ENCODE measurements at regions not wholly inside any gene's neighbourhood (a gene's known extent, or its start where the extent isn't known, plus 50 kb on each side); places are given as distances from the start of the nearest gene placed in this dataset.

- Mint-ChIP-seq H3K4me1 (ENCODE audit: low read depth) (no peaks in the 10 kb centered on the region), H3K4me3 (no peak overlapping the region), H3K9me3 (peaks cover 26% of the 10 kb centered on the region), H3K27me3 (ENCODE audit: low read depth) (no peaks in the 10 kb centered on the region), H3K36me3 (ENCODE audit: insufficient read depth) (no peaks in the 10 kb centered on the region)
- ATAC-seq: no peak
- no peak for DNase-seq
These were observed 327.9 kb upstream of the SYT4 start for GRCh38 chr18:43605224-43605623.

- Mint-ChIP-seq H3K9me3 (peaks cover 26% of the 10 kb centered on the region), H3K36me3 (ENCODE audit: insufficient read depth) (no peaks in the 10 kb centered on the region), H3K4me1 (ENCODE audit: low read depth) (no peaks in the 10 kb centered on the region), H3K27me3 (ENCODE audit: low read depth) (no peaks in the 10 kb centered on the region), H3K4me3 (no peak overlapping the region)
- no peak for DNase-seq
- no peak for ATAC-seq
These were observed 329.5 kb upstream of the SYT4 start for GRCh38 chr18:43606795-43607194.

- ATAC-seq: no peak
- Mint-ChIP-seq H3K4me3 (no peak overlapping the region), H3K9me3 (no peaks in the 10 kb centered on the region), H3K36me3 (ENCODE audit: insufficient read depth) (no peaks in the 10 kb centered on the region), H3K27me3 (ENCODE audit: low read depth) (no peaks in the 10 kb centered on the region), H3K4me1 (ENCODE audit: low read depth) (no peaks in the 10 kb centered on the region)
- DNase-seq: no peak
These were observed 343.6 kb upstream of the SYT4 start for GRCh38 chr18:43620936-43621335.

- Mint-ChIP-seq H3K4me3 (no peak overlapping the region), H3K9me3 (no peaks in the 10 kb centered on the region), H3K4me1 (ENCODE audit: low read depth) (no peaks in the 10 kb centered on the region), H3K36me3 (ENCODE audit: insufficient read depth) (no peaks in the 10 kb centered on the region), H3K27me3 (ENCODE audit: low read depth) (no peaks in the 10 kb centered on the region)
- ATAC-seq (no peak), DNase-seq (no peak)
These were observed 344.7 kb upstream of the SYT4 start for GRCh38 chr18:43622024-43622423.

GRCh38 chr18:43625582-43625981 is 348.3 kb upstream of the SYT4 start:
- Mint-ChIP-seq H3K4me1 (ENCODE audit: low read depth) (no peaks in the 10 kb centered on the region), H3K36me3 (ENCODE audit: insufficient read depth) (no peaks in the 10 kb centered on the region), H3K9me3 (no peaks in the 10 kb centered on the region), H3K4me3 (no peak overlapping the region), H3K27me3 (ENCODE audit: low read depth) (no peaks in the 10 kb centered on the region)
- no peak for ATAC-seq
- DNase-seq: no peak

- Mint-ChIP-seq H3K4me3 (no peak overlapping the region), H3K9me3 (no peaks in the 10 kb centered on the region), H3K27me3 (ENCODE audit: low read depth) (no peaks in the 10 kb centered on the region), H3K4me1 (ENCODE audit: low read depth) (no peaks in the 10 kb centered on the region), H3K36me3 (ENCODE audit: insufficient read depth) (no peaks in the 10 kb centered on the region)
- DNase-seq (no peak), ATAC-seq (no peak)
These were observed 350.7 kb upstream of the SYT4 start for GRCh38 chr18:43627848-43628530.

- no peak for DNase-seq
- Mint-ChIP-seq H3K4me3 (no peak overlapping the region), H3K9me3 (no peaks in the 10 kb centered on the region), H3K4me1 (ENCODE audit: low read depth) (no peaks in the 10 kb centered on the region), H3K27me3 (ENCODE audit: low read depth) (no peaks in the 10 kb centered on the region), H3K36me3 (ENCODE audit: insufficient read depth) (no peaks in the 10 kb centered on the region)
- ATAC-seq: no peak
These were observed 357.7 kb upstream of the SYT4 start for GRCh38 chr18:43634994-43635393.

- H3K9me3 Mint-ChIP-seq: no peaks in the 10 kb centered on the region
- H3K4me1 Mint-ChIP-seq (ENCODE audit: low read depth): no peaks in the 10 kb centered on the region
- H3K4me3 Mint-ChIP-seq: no peak overlapping the region
These were observed 358.1 kb upstream of the SYT4 start for GRCh38 chr18:43635397-43635796.

GRCh38 chr18:43642727-43643330 is 365.5 kb upstream of the SYT4 start:
- Mint-ChIP-seq H3K4me3 (no peak overlapping the region), H3K4me1 (ENCODE audit: low read depth) (no peaks in the 10 kb centered on the region), H3K9me3 (peaks cover 4% of the 10 kb centered on the region), H3K36me3 (ENCODE audit: insufficient read depth) (no peaks in the 10 kb centered on the region), H3K27me3 (ENCODE audit: low read depth) (no peaks in the 10 kb centered on the region)
- DNase-seq (no peak), ATAC-seq (no peak)

More at GRCh38 chr18:43635397-43635796, 358.1 kb upstream of the SYT4 start:
- Mint-ChIP-seq H3K27me3 (ENCODE audit: low read depth) (no peaks in the 10 kb centered on the region), H3K36me3 (ENCODE audit: insufficient read depth) (no peaks in the 10 kb centered on the region)
- DNase-seq (no peak), ATAC-seq (no peak)

GRCh38 chr18:43648002-43648401 is 370.7 kb upstream of the SYT4 start:
- no peaks in the 10 kb centered on the region for H3K4me1 Mint-ChIP-seq (ENCODE audit: low read depth)
- H3K4me3 Mint-ChIP-seq: no peak overlapping the region

GRCh38 chr18:43649649-43650357 is 372.5 kb upstream of the SYT4 start:
- no peaks in the 10 kb centered on the region for H3K4me1 Mint-ChIP-seq (ENCODE audit: low read depth)
- peaks cover 16% of the 10 kb centered on the region for H3K9me3 Mint-ChIP-seq
- ATAC-seq (no peak), DNase-seq (no peak)
- H3K4me3 Mint-ChIP-seq: no peak overlapping the region
- H3K36me3 Mint-ChIP-seq (ENCODE audit: insufficient read depth): no peaks in the 10 kb centered on the region
- no peaks in the 10 kb centered on the region for H3K27me3 Mint-ChIP-seq (ENCODE audit: low read depth)

More at GRCh38 chr18:43648002-43648401, 370.7 kb upstream of the SYT4 start:
- no peaks in the 10 kb centered on the region for H3K36me3 Mint-ChIP-seq (ENCODE audit: insufficient read depth)
- no peak for DNase-seq
- no peaks in the 10 kb centered on the region for H3K27me3 Mint-ChIP-seq (ENCODE audit: low read depth)
- H3K9me3 Mint-ChIP-seq: peaks cover 15% of the 10 kb centered on the region
- no peak for ATAC-seq

- no peaks in the 10 kb centered on the region for H3K4me1 Mint-ChIP-seq (ENCODE audit: low read depth)
- no peak overlapping the region for H3K4me3 Mint-ChIP-seq
- H3K36me3 Mint-ChIP-seq (ENCODE audit: insufficient read depth): no peaks in the 10 kb centered on the region
- H3K9me3 Mint-ChIP-seq: peaks cover 18% of the 10 kb centered on the region
- no peaks in the 10 kb centered on the region for H3K27me3 Mint-ChIP-seq (ENCODE audit: low read depth)
- DNase-seq (no peak), ATAC-seq (no peak)
These were observed 373.1 kb upstream of the SYT4 start for GRCh38 chr18:43650426-43650825.

- DNase-seq (no peak), ATAC-seq (no peak)
- Mint-ChIP-seq H3K4me1 (ENCODE audit: low read depth) (no peaks in the 10 kb centered on the region), H3K36me3 (ENCODE audit: insufficient read depth) (no peaks in the 10 kb centered on the region), H3K27me3 (ENCODE audit: low read depth) (no peaks in the 10 kb centered on the region), H3K9me3 (peaks cover 18% of the 10 kb centered on the region), H3K4me3 (no peak overlapping the region)
These were observed 373.8 kb upstream of the SYT4 start for GRCh38 chr18:43651057-43651456.

GRCh38 chr18:43656547-43656946 is 379.3 kb upstream of the SYT4 start:
- no peaks in the 10 kb centered on the region for H3K36me3 Mint-ChIP-seq (ENCODE audit: insufficient read depth)
- no peak for ATAC-seq

GRCh38 chr18:43661570-43661969 is 384.3 kb upstream of the SYT4 start:
- DNase-seq (no peak), ATAC-seq (no peak)
- no peaks in the 10 kb centered on the region for H3K27me3 Mint-ChIP-seq (ENCODE audit: low read depth)
- no peaks in the 10 kb centered on the region for H3K36me3 Mint-ChIP-seq (ENCODE audit: insufficient read depth)
- H3K4me1 Mint-ChIP-seq (ENCODE audit: low read depth): no peaks in the 10 kb centered on the region
- peaks cover 8% of the 10 kb centered on the region for H3K9me3 Mint-ChIP-seq
- H3K4me3 Mint-ChIP-seq: no peak overlapping the region

More at GRCh38 chr18:43656547-43656946, 379.3 kb upstream of the SYT4 start:
- Mint-ChIP-seq H3K4me3 (no peak overlapping the region), H3K9me3 (peaks cover 20% of the 10 kb centered on the region), H3K27me3 (ENCODE audit: low read depth) (no peaks in the 10 kb centered on the region), H3K4me1 (ENCODE audit: low read depth) (no peaks in the 10 kb centered on the region)
- no peak for DNase-seq

All from activated T-cell treated with anti-CD3 and anti-CD28 coated beads, Interleukin-2, amount 50 U/mL, for 4 hours (primary cell).